GM19035 (cell line): ENCODE measurements at regions not wholly inside any gene's neighbourhood (a gene's known extent, or its start where the extent isn't known, plus 50 kb on each side); places are given as distances from the start of the nearest gene placed in this dataset.

Experiments
- ATAC-seq: cut with Tn5 transposase; IDR thresholded peaks from one replicate; pipeline ENCODE4 v1.9.1; 2021; ENCODE audit not compliant: unreplicated experiment

DNA sequence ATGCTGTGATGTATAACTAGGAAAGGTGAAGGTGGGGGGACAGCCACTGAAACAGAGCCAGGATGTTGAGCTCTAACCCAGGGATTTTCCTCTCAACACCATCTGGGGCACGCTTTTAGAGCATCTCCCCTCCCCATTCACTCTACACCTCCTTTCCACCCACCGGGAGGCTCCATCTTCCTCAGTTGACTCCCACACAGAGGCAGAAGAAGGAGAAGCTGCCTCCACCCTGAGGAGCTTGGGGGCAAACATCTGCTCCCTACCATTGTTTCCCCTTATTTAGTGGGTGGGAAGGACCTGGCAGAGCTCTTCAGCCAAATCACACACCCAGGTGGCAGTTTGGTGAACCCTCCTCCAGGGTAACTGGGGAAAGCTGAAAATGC lies 50.0 kb upstream of the ADA2 start:
- no peak for ATAC-seq
